Sigmoid colon (tissue), 4 donors: ENCODE measurements at regions not wholly inside any gene's neighbourhood (a gene's known extent, or its start where the extent isn't known, plus 50 kb on each side); places are given as distances from the start of the nearest gene placed in this dataset.

Experiments used
- CTCF ChIP-seq, 4 experiments: fragments of 450-650 bp in 3 of 4; fragments of 200-600 bp in 1 of 4; IDR thresholded peaks; one replicate each; pipeline ENCODE4 v1.5.1; 2016 to 2019; ENCODE audit warnings: antibody characterized with exemption in 4 of 4, mild to moderate bottlenecking in 3 of 4, moderate library complexity in 2 of 4
- EP300 ChIP-seq, 4 donors: sonication (generic); formaldehyde crosslinking; IDR thresholded peaks; one replicate each; pipeline ENCODE4 v1.6.1; 2017; ENCODE audit warnings: antibody characterized with exemption in 4 of 4
- POLR2A ChIP-seq, 2 donors: fragments of 450-650 bp; IDR thresholded peaks; one replicate each; pipeline ENCODE4 v1.6.1; 2016; ENCODE audit warnings: antibody characterized with exemption in 2 of 2, mild to moderate bottlenecking in 2 of 2, moderate library complexity in 2 of 2
- POLR2AphosphoS5 ChIP-seq, 4 donors: sonication (generic); formaldehyde crosslinking; IDR thresholded peaks; one replicate each; pipeline ENCODE4 v1.6.1; 2017; ENCODE audit warnings: antibody characterized with exemption in 4 of 4

DNA sequence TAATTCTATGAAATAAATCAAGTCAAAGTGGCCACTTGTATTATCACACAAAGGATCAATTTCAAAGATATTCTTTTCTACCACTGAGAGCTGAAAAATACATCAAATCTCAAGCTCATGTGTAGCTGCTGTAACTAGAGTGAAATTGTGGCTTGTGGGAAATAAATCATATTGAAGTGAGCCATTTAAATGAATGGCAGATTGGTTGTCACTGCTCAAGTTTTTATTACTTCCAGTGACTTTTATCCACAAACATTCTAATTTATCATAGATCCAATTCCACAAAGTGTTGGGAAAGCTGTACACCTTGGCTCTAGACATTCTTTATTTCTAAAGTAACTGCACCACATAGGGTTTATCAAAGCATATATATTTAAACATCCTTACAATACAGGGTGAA lies 285.4 kb downstream of the CNTN3 start:
- TF ChIP-seq CTCF (IDR thresholded peaks at IDR 0.05) (no peak), POLR2A (IDR thresholded peaks at IDR 0.05) (no peak), EP300 (IDR thresholded peaks at IDR 0.05) (no peak), POLR2AphosphoS5 (IDR thresholded peaks at IDR 0.05) (no peak)
